Fibroblast of villous mesenchyme (primary cell): ENCODE measurements at regions not wholly inside any gene's neighbourhood (a gene's known extent, or its start where the extent isn't known, plus 50 kb on each side); places are given as distances from the start of the nearest gene placed in this dataset.
"Not testable (repeated sequence)": the region's sequence is repeated elsewhere in the genome, so short reads cannot be mapped to it uniquely, and the experiment has no call there.

Experiments used
- DNase-seq: peaks from one replicate; pipeline ENCODE4 v3.0.0-alpha.2; 2010; ENCODE audit warnings: low read depth
- H3K4me3 ChIP-seq: 2 replicates; pipeline ENCODE4 v1.5.1; 2011; ENCODE audit warnings: low read depth, mild to moderate bottlenecking, low read length
- CTCF ChIP-seq: IDR thresholded peaks from 2 replicates; pipeline ENCODE4 v1.5.1; 2012; ENCODE audit warnings: low read depth, mild to moderate bottlenecking, low read length; ENCODE audit not compliant: insufficient read depth

GRCh38 chr11:90717522-90717921 lies 494.7 kb upstream of the CHORDC1 start:
- H3K4me3 ChIP-seq = no peak overlapping the region
- no peak for DNase-seq
- TF ChIP-seq CTCF = no peak

DNA sequence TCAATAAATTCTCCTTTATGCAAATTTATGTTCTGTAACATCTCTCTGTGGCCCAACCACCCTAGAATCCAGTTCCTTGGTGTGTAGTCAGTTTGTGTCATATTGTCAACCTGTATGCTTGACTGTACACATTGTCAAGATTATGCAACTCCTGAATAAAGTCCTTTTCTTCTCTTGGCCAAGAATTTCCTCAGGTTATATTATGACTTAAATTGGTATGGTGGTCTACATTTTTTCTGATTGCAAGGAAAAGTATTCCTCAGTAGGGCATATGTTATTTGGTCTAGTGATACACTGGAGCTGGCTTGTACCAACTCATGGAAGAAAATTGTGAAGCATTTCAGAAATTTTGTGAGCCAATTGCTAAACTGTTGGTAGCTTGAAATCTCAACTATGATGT lies 482.8 kb upstream of the CHORDC1 start:
- no peak overlapping the region for H3K4me3 ChIP-seq
- TF ChIP-seq CTCF = no peak
- DNase-seq = no peak

- TF ChIP-seq CTCF = no peak
- H3K4me3 ChIP-seq = no peak overlapping the region
- no peak for DNase-seq
Observed at GRCh38 chr11:90704510-90704909, 481.7 kb upstream of the CHORDC1 start.

- no peak for DNase-seq
- no peak overlapping the region for H3K4me3 ChIP-seq
- TF ChIP-seq CTCF = no peak
Observed at GRCh38 chr11:90701716-90702115, 478.9 kb upstream of the CHORDC1 start.

DNA sequence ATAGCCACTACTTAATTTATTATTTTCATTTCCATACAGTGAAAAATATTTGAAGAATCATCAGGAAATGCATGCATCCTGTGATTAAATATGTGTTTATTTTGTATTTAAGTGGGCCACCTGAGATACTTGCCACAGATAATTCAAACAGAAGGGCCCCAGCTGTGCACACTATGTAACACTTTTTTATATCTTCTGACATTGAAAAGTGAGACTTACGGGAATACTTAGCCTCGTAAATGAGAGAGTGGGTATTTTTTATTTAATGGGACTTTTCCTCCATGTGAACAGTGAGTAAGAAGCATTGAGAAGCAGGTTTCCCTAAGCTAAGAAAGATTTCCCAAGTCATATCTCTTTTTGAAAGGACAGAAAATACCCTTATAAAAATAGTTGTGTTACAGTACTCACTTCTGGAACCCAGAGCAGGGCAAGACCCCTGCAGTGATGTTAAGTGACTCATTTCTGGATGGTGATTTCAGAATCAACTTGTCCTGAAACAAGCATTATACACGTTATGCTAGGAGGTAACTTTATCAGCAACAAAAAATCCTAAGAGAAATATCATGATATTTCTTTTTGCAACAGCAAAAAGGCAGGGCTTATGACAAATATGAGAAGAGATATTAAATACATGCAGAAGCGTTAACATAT lies 478.1 kb upstream of the CHORDC1 start:
- no peak for DNase-seq
- TF ChIP-seq CTCF = no peak
- H3K4me3 ChIP-seq = no peak overlapping the region

DNA sequence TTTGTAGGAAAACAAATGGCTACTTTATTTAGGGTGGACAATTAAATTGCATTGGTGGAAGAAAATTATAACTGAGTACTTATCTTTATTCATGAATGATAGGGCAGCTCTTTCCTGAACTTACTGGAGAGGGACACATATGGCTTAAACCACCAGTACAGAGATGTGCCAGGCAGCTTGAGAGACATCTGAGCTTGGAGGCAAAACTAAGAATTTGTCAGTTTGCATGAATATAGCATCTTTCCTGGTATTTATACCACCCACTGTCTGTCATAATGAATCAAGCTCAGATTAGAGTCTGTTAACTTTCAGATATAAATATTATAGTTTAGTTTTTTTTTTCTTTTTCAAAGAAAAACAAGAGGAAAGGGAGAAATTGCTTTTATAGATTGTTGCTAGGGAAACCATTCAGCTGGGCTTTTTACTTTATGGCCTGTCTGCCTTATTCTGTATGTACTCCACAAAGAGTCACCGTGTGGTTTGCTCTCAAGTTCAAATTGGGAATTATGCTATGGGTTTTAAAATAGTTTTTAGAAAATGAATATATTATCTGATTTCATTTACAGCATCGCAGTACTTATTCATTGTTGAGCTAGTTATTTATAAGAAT lies 477.0 kb upstream of the CHORDC1 start:
- no peak overlapping the region for H3K4me3 ChIP-seq
- no peak for DNase-seq
- no peak for TF ChIP-seq CTCF

DNA sequence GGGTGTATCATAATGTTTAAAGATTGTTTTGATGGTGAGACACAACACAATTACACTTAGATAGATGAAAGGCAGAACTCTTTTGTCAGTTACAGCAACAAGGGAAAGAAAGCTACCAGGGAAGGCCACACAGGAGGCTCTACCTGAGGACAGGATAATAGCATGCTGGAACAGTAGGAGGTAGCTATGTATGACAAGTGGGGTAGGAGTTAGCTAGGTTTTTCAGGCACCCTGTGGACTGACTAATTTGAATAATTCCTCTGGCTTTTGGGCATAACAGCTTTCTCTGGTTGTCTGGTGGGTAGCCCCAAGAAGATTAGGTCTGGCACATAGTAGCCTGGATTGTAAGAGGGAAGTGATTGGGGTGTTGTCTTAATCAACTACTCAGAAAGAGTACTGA lies 475.4 kb upstream of the CHORDC1 start:
- DNase-seq = no peak
- no peak for TF ChIP-seq CTCF
- H3K4me3 ChIP-seq = no peak overlapping the region

GRCh38 chr11:90675496-90675895 lies 452.6 kb upstream of the CHORDC1 start:
- H3K4me3 ChIP-seq, DNase-seq: not testable (repeated sequence)
